DND-41 (cell line): ENCODE measurements at regions not wholly inside any gene's neighbourhood (a gene's known extent, or its start where the extent isn't known, plus 50 kb on each side); places are given as distances from the start of the nearest gene placed in this dataset.

Experiments
- CTCF ChIP-seq: IDR thresholded peaks from 2 replicates; pipeline ENCODE4 v1.5.1; 2012; ENCODE audit warnings: borderline replicate concordance, low read length, moderate library complexity, mild to moderate bottlenecking; ENCODE audit not compliant: poor library complexity, severe bottlenecking; ENCODE audit errors: extremely low read depth
- EZH2 ChIP-seq: IDR thresholded peaks from 3 replicates; pipeline ENCODE4 v1.6.1; 2012; ENCODE audit warnings: borderline replicate concordance, low read depth, mild to moderate bottlenecking, moderate library complexity, low read length, inconsistent platforms; ENCODE audit not compliant: severe bottlenecking

GRCh38 chr5:91641730-91642350, 258.7 kb upstream of the ARRDC3 start:
- TF ChIP-seq CTCF (peak; percentile 64), EZH2 (no peak)
